NT2/D1 (cell line): ENCODE measurements at regions not wholly inside any gene's neighbourhood (a gene's known extent, or its start where the extent isn't known, plus 50 kb on each side); places are given as distances from the start of the nearest gene placed in this dataset.
"Not testable (repeated sequence)": the region's sequence is repeated elsewhere in the genome, so short reads cannot be mapped to it uniquely, and the experiment has no call there.

Experiments
- DNase-seq: peaks from one replicate; pipeline ENCODE4 v3.0.0-alpha.2; 2011; ENCODE audit warnings: low read depth, low spot score
- H3K27me3 ChIP-seq: 2 replicates; pipeline ENCODE4 v1.6.0; 2011; ENCODE audit warnings: mild to moderate bottlenecking; ENCODE audit not compliant: insufficient read length, insufficient read depth
- H3K36me3 ChIP-seq: 2 replicates; pipeline ENCODE4 v1.6.1; 2011; ENCODE audit warnings: mild to moderate bottlenecking, low read length, mixed read lengths; ENCODE audit not compliant: insufficient read depth, insufficient read length
- H3K4me1 ChIP-seq: 2 replicates; pipeline ENCODE4 v1.5.1; 2011; ENCODE audit not compliant: insufficient read depth, insufficient read length
- H3K4me3 ChIP-seq: 2 replicates; pipeline ENCODE4 v1.5.1; 2011; ENCODE audit warnings: low read depth; ENCODE audit not compliant: insufficient read length
- H3K9ac ChIP-seq: 2 replicates; pipeline ENCODE4 v1.6.0; 2011; ENCODE audit warnings: low read depth; ENCODE audit not compliant: insufficient read length
- H3K9me3 ChIP-seq: 2 replicates; pipeline ENCODE4 v1.5.1; 2011; ENCODE audit warnings: mild to moderate bottlenecking, low read length; ENCODE audit not compliant: insufficient read depth
- SUZ12 ChIP-seq: IDR thresholded peaks from 2 replicates; pipeline ENCODE4 v1.6.1; 2011; ENCODE audit not compliant: insufficient read length, insufficient read depth; ENCODE audit errors: extremely low read depth
- YY1 ChIP-seq: IDR thresholded peaks from 2 replicates; pipeline ENCODE4 v1.6.1; 2011; ENCODE audit not compliant: insufficient read length, insufficient read depth
- ZNF274 ChIP-seq: IDR thresholded peaks from 2 replicates; pipeline ENCODE4 v1.6.1; 2011; ENCODE audit warnings: mild to moderate bottlenecking, low read depth, low read length

GRCh38 chr9:115333277-115334070, 215.5 kb upstream of the TNC start:
- Histone ChIP-seq H3K36me3 (no peaks in the 10 kb centered on the region), H3K27me3 (no peaks in the 10 kb centered on the region), H3K9ac (no peak overlapping the region), H3K9me3 (peaks cover 8% of the 10 kb centered on the region; the same call in 1 of the 2 replicates), H3K4me3 (no peak overlapping the region), H3K4me1 (no peaks in the 10 kb centered on the region)
- no peak for DNase-seq
- no peak for TF ChIP-seq YY1

GRCh38 chr9:115335439-115335838, 217.5 kb upstream of the TNC start:
- no peak overlapping the region for H3K4me3 ChIP-seq
- no peaks in the 10 kb centered on the region for H3K36me3 ChIP-seq
- no peaks in the 10 kb centered on the region for H3K27me3 ChIP-seq
- TF ChIP-seq SUZ12, result no peak
- no peak for TF ChIP-seq ZNF274
- TF ChIP-seq YY1, result no peak
- H3K4me1 ChIP-seq, result no peaks in the 10 kb centered on the region
- H3K9ac ChIP-seq, result no peak overlapping the region
- peaks cover 8% of the 10 kb centered on the region; the same call in 1 of the 2 replicates for H3K9me3 ChIP-seq
- no peak for DNase-seq

GRCh38 chr9:115340314-115340713, 222.4 kb upstream of the TNC start:
- H3K9ac ChIP-seq, result no peak overlapping the region
- no peaks in the 10 kb centered on the region for H3K4me1 ChIP-seq
- peaks cover 8% of the 10 kb centered on the region; the same call in 1 of the 2 replicates for H3K9me3 ChIP-seq
- H3K36me3 ChIP-seq, result no peaks in the 10 kb centered on the region
- DNase-seq, result no peak
- no peak overlapping the region for H3K4me3 ChIP-seq
- no peaks in the 10 kb centered on the region for H3K27me3 ChIP-seq
- TF ChIP-seq SUZ12 (no peak), ZNF274 (no peak), YY1 (no peak)

GRCh38 chr9:115341426-115341825, 223.5 kb upstream of the TNC start:
- Histone ChIP-seq H3K36me3 (no peaks in the 10 kb centered on the region), H3K27me3 (no peaks in the 10 kb centered on the region), H3K9ac (no peak overlapping the region), H3K4me1 (no peaks in the 10 kb centered on the region), H3K9me3 (peaks cover 2% of the 10 kb centered on the region; the same call in 1 of the 2 replicates), H3K4me3 (no peak overlapping the region)
- no peak for DNase-seq
- TF ChIP-seq ZNF274 (no peak), YY1 (no peak)

- not testable (repeated sequence) for H3K36me3 ChIP-seq, DNase-seq
Observed at GRCh38 chr9:115347776-115348175, 229.8 kb upstream of the TNC start.

GRCh38 chr9:115348936-115349335, 231.0 kb upstream of the TNC start:
- not testable (repeated sequence) for DNase-seq, H3K4me1 ChIP-seq, H3K36me3 ChIP-seq, H3K27me3 ChIP-seq, H3K4me3 ChIP-seq, H3K9ac ChIP-seq
- H3K9me3 ChIP-seq, result peaks cover 16% of the 10 kb centered on the region; the same call in 1 of the 2 replicates

More at GRCh38 chr9:115347776-115348175, 229.8 kb upstream of the TNC start:
- H3K9ac ChIP-seq, H3K27me3 ChIP-seq, H3K4me1 ChIP-seq, H3K4me3 ChIP-seq: not testable (repeated sequence)
- H3K9me3 ChIP-seq, result peaks cover 16% of the 10 kb centered on the region; the same call in 1 of the 2 replicates

- H3K9me3 ChIP-seq, result peaks cover 16% of the 10 kb centered on the region; the same call in 1 of the 2 replicates
- H3K4me3 ChIP-seq, result no peak overlapping the region
- TF ChIP-seq YY1 (no peak), ZNF274 (no peak), SUZ12 (no peak)
- H3K27me3 ChIP-seq, result no peaks in the 10 kb centered on the region
- no peaks in the 10 kb centered on the region for H3K4me1 ChIP-seq
- no peaks in the 10 kb centered on the region for H3K36me3 ChIP-seq
- no peak for DNase-seq
- H3K9ac ChIP-seq, result no peak overlapping the region
Observed at GRCh38 chr9:115349542-115349941, 231.6 kb upstream of the TNC start.

- H3K9ac ChIP-seq, result no peak overlapping the region
- TF ChIP-seq YY1, result no peak
- no peak for TF ChIP-seq SUZ12
- TF ChIP-seq ZNF274, result no peak
- H3K4me1 ChIP-seq, result no peaks in the 10 kb centered on the region
- H3K27me3 ChIP-seq, result no peaks in the 10 kb centered on the region
- no peak overlapping the region for H3K4me3 ChIP-seq
- H3K36me3 ChIP-seq, result no peaks in the 10 kb centered on the region
- peaks cover 16% of the 10 kb centered on the region; the same call in 1 of the 2 replicates for H3K9me3 ChIP-seq
- DNase-seq, result no peak
Observed at GRCh38 chr9:115350548-115350947, 232.6 kb upstream of the TNC start.
